Iris pigment epithelial cell (primary cell): ENCODE measurements at regions not wholly inside any gene's neighbourhood (a gene's known extent, or its start where the extent isn't known, plus 50 kb on each side); places are given as distances from the start of the nearest gene placed in this dataset.
"Not testable (repeated sequence)": the region's sequence is repeated elsewhere in the genome, so short reads cannot be mapped to it uniquely, and the experiment has no call there.

ENCODE experiments used
- DNase-seq: peaks from one replicate; pipeline ENCODE4 v3.0.0-alpha.2; 2011; ENCODE audit warnings: low read depth

GRCh38 chr4:72205298-72205697 lies 173.5 kb downstream of the NPFFR2 start:
- no peak for DNase-seq

GRCh38 chr4:72205831-72206230 lies 174.0 kb downstream of the NPFFR2 start:
- no peak for DNase-seq

- no peak for DNase-seq
Measured at GRCh38 chr4:72207196-72207595, 175.4 kb downstream of the NPFFR2 start.

GRCh38 chr4:72208421-72209075 lies 176.7 kb downstream of the NPFFR2 start:
- peak; percentile 3 for DNase-seq

GRCh38 chr4:72209600-72209999 lies 177.8 kb downstream of the NPFFR2 start:
- DNase-seq: no peak

- not testable (repeated sequence) for DNase-seq
Measured at GRCh38 chr4:72213763-72214162, 182.0 kb downstream of the NPFFR2 start.

GRCh38 chr4:72215198-72215597 lies 183.4 kb downstream of the NPFFR2 start:
- DNase-seq: no peak

- no peak for DNase-seq
Measured at GRCh38 chr4:72216539-72217277, 184.9 kb downstream of the NPFFR2 start.

- DNase-seq: no peak
Measured at GRCh38 chr4:72218953-72219352, 187.2 kb downstream of the NPFFR2 start.
